H1 (cell line): ENCODE measurements at regions not wholly inside any gene's neighbourhood (a gene's known extent, or its start where the extent isn't known, plus 50 kb on each side); places are given as distances from the start of the nearest gene placed in this dataset.

Experiments
- CTCF ChIA-PET: fragments of 300-600 bp; sonication (Branson Sonifier 250); formaldehyde crosslinking; loops from one replicate; lab custom pipeline; 2021; ENCODE audit not compliant: partially characterized antibody; lab: Charles Lee
- POLR2A ChIA-PET: fragments of 300-600 bp; sonication (Branson Sonifier 250); formaldehyde crosslinking; loops from one replicate; lab custom pipeline; 2021; ENCODE audit warnings: inconsistent platforms; ENCODE audit not compliant: partially characterized antibody; lab: Charles Lee
- DNase-seq, 2 experiments: peaks; one replicate each; pipeline versions ENCODE4 v3.0.0 to v3.0.0-alpha.2; 2010 to 2022; ENCODE audit warnings: low spot score in 2 of 2, low read depth in 1 of 2, mixed read lengths in 1 of 2
- FAIRE-seq: peaks from 2 replicates; lab custom pipeline; 2011; peaks lifted over from hg19 to GRCh38; lab: Jason Lieb, UNC
- H2AFZ ChIP-seq: 2 replicates; pipeline ENCODE4 v1.8.1; 2012; ENCODE audit warnings: low read length, inconsistent platforms
- H2AK5ac ChIP-seq: 2 replicates; pipeline ENCODE4 v1.6.1; 2013; ENCODE audit warnings: low read depth, low read length
- H2BK120ac ChIP-seq: replicated peaks from 2 replicates; pipeline ENCODE3; 2013; ENCODE audit warnings: low read depth, low read length, inconsistent platforms
- H2BK12ac ChIP-seq: 2 replicates; pipeline ENCODE4 v1.6.1; 2013; ENCODE audit warnings: low read depth, low read length
- H2BK15ac ChIP-seq: 2 replicates; pipeline ENCODE4 v1.6.1; 2013; ENCODE audit warnings: low read length
- H2BK20ac ChIP-seq: 2 replicates; pipeline ENCODE4 v1.6.1; 2013; ENCODE audit warnings: low read length
- H2BK5ac ChIP-seq: 2 replicates; pipeline ENCODE4 v1.6.1; 2013; ENCODE audit warnings: low read depth, low read length
- H3K14ac ChIP-seq: 2 replicates; pipeline ENCODE4 v1.6.1; 2013; ENCODE audit warnings: inconsistent platforms; ENCODE audit not compliant: insufficient read length
- H3K18ac ChIP-seq: 2 replicates; pipeline ENCODE4 v1.6.1; 2013; ENCODE audit warnings: low read length; ENCODE audit errors: extremely low read depth
- H3K23ac ChIP-seq: 2 replicates; pipeline ENCODE4 v1.6.1; 2013; ENCODE audit warnings: inconsistent platforms; ENCODE audit not compliant: insufficient read length
- H3K23me2 ChIP-seq: 2 replicates; pipeline ENCODE4 v1.6.1; 2013; ENCODE audit warnings: low read depth, low read length
- H3K27ac ChIP-seq: 2 replicates; pipeline ENCODE4 v1.6.1; 2011; ENCODE audit warnings: low read depth, low read length, inconsistent platforms
- H3K27me3 ChIP-seq, 4 experiments: replicated peaks in 1 of 4; 1 replicate in 1 of 4; 2 replicates in 3 of 4; pipeline versions ENCODE4 v1.6.1 to v1.8.1; 2011 to 2013; ENCODE audit warnings: low read length in 3 of 4, mild to moderate bottlenecking in 3 of 4, inconsistent platforms in 2 of 4, mixed read lengths in 2 of 4, moderate library complexity in 1 of 4; ENCODE audit not compliant: control insufficient read depth in 3 of 4, insufficient read depth in 3 of 4; ENCODE audit errors: extremely low read depth in 1 of 4
- H3K36me3 ChIP-seq, 4 experiments: 2 replicates each; pipeline versions ENCODE4 v1.6.1 to v1.8.1; 2011 to 2013; ENCODE audit warnings: mild to moderate bottlenecking in 4 of 4, low read length in 3 of 4, moderate library complexity in 2 of 4, control low read depth in 1 of 4, inconsistent platforms in 1 of 4; ENCODE audit not compliant: insufficient read depth in 4 of 4, control insufficient read depth in 2 of 4
- H3K4ac ChIP-seq: replicated peaks from 2 replicates; pipeline ENCODE3; 2013; ENCODE audit warnings: low read length, low read depth, mixed read lengths, inconsistent platforms; ENCODE audit not compliant: insufficient read length
- H3K4me1 ChIP-seq, 4 experiments: replicated peaks in 1 of 4; 1 replicate in 1 of 4; 2 replicates in 3 of 4; pipeline versions ENCODE4 v1.6.1 to v1.8.1; 2011 to 2013; ENCODE audit warnings: low read length in 3 of 4, inconsistent platforms in 2 of 4, mixed read lengths in 1 of 4; ENCODE audit not compliant: insufficient read depth in 4 of 4, control insufficient read depth in 3 of 4
- H3K4me2 ChIP-seq, 2 experiments: 2 replicates each; pipeline versions ENCODE4 v1.6.1 to v1.8.1; 2011 to 2013; ENCODE audit warnings: low read depth in 2 of 2, low read length in 2 of 2, control low read depth in 1 of 2, inconsistent platforms in 1 of 2, mild to moderate bottlenecking in 1 of 2; ENCODE audit not compliant: insufficient read depth in 1 of 2
- H3K4me3 ChIP-seq, 4 experiments: fragments of 200-600, 300-600 bp in 1 of 4; sonication (generic), shearing (Covaris generic), sonication (Bioruptor Twin) in 1 of 4; 2 replicates each; pipeline versions ENCODE4 v1.5.1 to v1.8.1; 2011 to 2016; ENCODE audit warnings: low read length in 4 of 4, low read depth in 3 of 4, control low read depth in 2 of 4, inconsistent platforms in 2 of 4, mild to moderate bottlenecking in 2 of 4, mixed read lengths in 1 of 4, moderate library complexity in 1 of 4; ENCODE audit not compliant: insufficient read depth in 2 of 4; ENCODE audit errors: extremely low read depth in 1 of 4
- H3K56ac ChIP-seq: replicated peaks from 2 replicates; pipeline ENCODE3; 2013; ENCODE audit warnings: low read depth, mild to moderate bottlenecking, mixed read lengths, low read length, inconsistent platforms; ENCODE audit not compliant: insufficient read length
- H3K79me1 ChIP-seq: 2 replicates; pipeline ENCODE4 v1.6.1; 2013; ENCODE audit warnings: low read depth, low read length, control low read depth
- H3K79me2 ChIP-seq, 2 experiments: 2 replicates each; pipeline versions ENCODE4 v1.6.1 to v1.8.1; 2012 to 2013; ENCODE audit warnings: low read length in 2 of 2, mild to moderate bottlenecking in 2 of 2, inconsistent platforms in 1 of 2; ENCODE audit not compliant: insufficient read depth in 2 of 2, control insufficient read depth in 1 of 2
- H3K9ac ChIP-seq, 4 experiments: replicated peaks in 1 of 4; 1 replicate in 1 of 4; 2 replicates in 3 of 4; pipeline versions ENCODE4 v1.6.1 to v1.8.1; 2011 to 2013; ENCODE audit warnings: low read depth in 3 of 4, low read length in 3 of 4, control low read depth in 2 of 4, mild to moderate bottlenecking in 2 of 4, moderate library complexity in 2 of 4, inconsistent platforms in 1 of 4; ENCODE audit errors: extremely low read depth in 1 of 4
- H3K9me3 ChIP-seq, 2 experiments: 2 replicates each; pipeline versions ENCODE4 v1.6.1 to v1.8.1; 2012 to 2013; ENCODE audit warnings: mild to moderate bottlenecking in 2 of 2, moderate library complexity in 2 of 2, control low read depth in 1 of 2, inconsistent platforms in 1 of 2, low read depth in 1 of 2, low read length in 1 of 2, mixed read lengths in 1 of 2; ENCODE audit not compliant: insufficient read depth in 2 of 2
- H4K20me1 ChIP-seq, 2 experiments: replicated peaks in 1 of 2; 2 replicates each; pipeline versions ENCODE3 to v1.8.1; 2011 to 2013; ENCODE audit warnings: inconsistent platforms in 2 of 2, low read length in 2 of 2, mild to moderate bottlenecking in 1 of 2; ENCODE audit not compliant: insufficient read depth in 2 of 2, control insufficient read depth in 1 of 2
- H4K5ac ChIP-seq: 2 replicates; pipeline ENCODE4 v1.6.1; 2013; ENCODE audit warnings: low read length, low read depth, mixed read lengths, inconsistent platforms; ENCODE audit not compliant: insufficient read length
- H4K8ac ChIP-seq: 2 replicates; pipeline ENCODE4 v1.8.0; 2013; ENCODE audit warnings: mild to moderate bottlenecking, moderate library complexity, low read length, inconsistent platforms; ENCODE audit not compliant: insufficient read depth; ENCODE audit errors: extremely low read depth
- H4K91ac ChIP-seq: replicated peaks from 2 replicates; pipeline ENCODE3; 2013; ENCODE audit warnings: low read length, mixed read lengths, inconsistent platforms; ENCODE audit not compliant: insufficient read length
- EZH2 ChIP-seq: fragments of 200-600 bp; sonication (generic); IDR thresholded peaks from 2 replicates; pipeline ENCODE4 v1.7.1; 2012; ENCODE audit warnings: low read depth, mild to moderate bottlenecking, moderate library complexity, low read length, inconsistent platforms; ENCODE audit not compliant: severe bottlenecking

DNA sequence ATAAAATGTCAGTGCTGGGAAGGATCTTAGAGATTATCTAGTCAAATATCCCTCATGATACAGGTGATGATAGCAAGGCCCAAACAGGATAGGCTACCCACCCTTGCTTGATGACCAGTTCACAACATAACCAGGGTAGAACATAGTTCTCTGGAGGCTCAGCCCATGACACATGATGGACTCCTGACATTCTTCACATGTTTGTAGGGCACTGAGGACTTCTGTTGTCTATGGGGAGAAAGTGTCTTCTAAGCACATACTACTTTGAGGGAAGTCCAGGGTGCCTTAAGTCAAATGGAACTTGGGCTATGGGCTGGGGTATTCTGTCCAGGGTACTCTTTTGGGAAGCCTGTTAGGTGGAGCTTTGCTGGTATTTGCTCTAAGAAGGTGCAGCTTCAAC is 148.9 kb downstream of the GLUL start:
- CTCF ChIA-PET: interaction anchor here (1.0 to 2.8 kb wide), 2 partner anchors 40 to 99 kb away, joined by 3 to 11 read pairs; no protein-coding TSS in a partner anchor
- Histone ChIP-seq H3K23ac (no peak overlapping the region), H3K14ac (no peak overlapping the region), H2AK5ac (no peak overlapping the region), H3K36me3 (no peaks in the 10 kb centered on the region), H4K20me1 (no peaks in the 10 kb centered on the region), H3K18ac (no peak overlapping the region), H4K91ac (no peak overlapping the region), H2BK120ac (no peak overlapping the region), H2BK5ac (no peak overlapping the region), H4K8ac (no peak overlapping the region), H3K27me3 (no peaks in the 10 kb centered on the region), H3K27ac (no peak overlapping the region), H3K79me2 (no peaks in the 10 kb centered on the region), H3K9ac (no peak overlapping the region), H3K4me3 (no peak overlapping the region), H3K56ac (no peak overlapping the region), H3K4ac (no peak overlapping the region), H2BK15ac (no peak overlapping the region), H4K5ac (no peak overlapping the region), H2BK12ac (no peak overlapping the region), H2AFZ (no peak overlapping the region), H3K4me2 (no peak overlapping the region), H2BK20ac (no peak overlapping the region), H3K4me1 (no peaks in the 10 kb centered on the region), H3K79me1 (no peaks in the 10 kb centered on the region), H3K23me2 (no peaks in the 10 kb centered on the region), H3K9me3 (no peaks in the 10 kb centered on the region)
- FAIRE-seq: no peak
- no peak for TF ChIP-seq EZH2
- POLR2A ChIA-PET: no interaction called here
- DNase-seq: no peak
